ENCODE measurements at regions not wholly inside any gene's neighbourhood (a gene's known extent, or its start where the extent isn't known, plus 50 kb on each side); places are given as distances from the start of the nearest gene placed in this dataset.

GRCh38 chr2:120442541-120442922 lies 96.6 kb downstream of the INHBB start:
- Histone ChIP-seq H3K36me3 (ENCODE audit: control insufficient read depth in 2 of 2, insufficient read depth in 2 of 2, low read length in 1 of 2) (no peaks in the 10 kb centered on the region), H3K27ac (ENCODE audit: low read depth in 1 of 2, low read length in 1 of 2) (no peak overlapping the region), H3K9me3 (ENCODE audit: control insufficient read depth in 2 of 2, insufficient read depth in 1 of 2, low read length in 1 of 2) (peaks cover 0 to 5% of the 10 kb centered on the region in 2 donors), H3K27me3 (ENCODE audit: control insufficient read depth in 2 of 2, insufficient read depth in 1 of 2, low read length in 1 of 2) (peaks cover 26 to 75% of the 10 kb centered on the region in 2 donors), H3K4me3 (ENCODE audit: low read length in 2 of 2) (peak overlapping the region in 1 of 2 donors; percentile 3), H3K4me1 (ENCODE audit: control insufficient read depth in 2 of 2, insufficient read depth in 2 of 2, low read length in 2 of 2) (peaks cover 0 to 14% of the 10 kb centered on the region in 2 donors)
- 5% methylated on average over 16 of the region's 16 CpGs for WGBS
- no peak for DNase-seq (ENCODE audit: low read depth in 6 of 9, low spot score in 9 of 9)

GRCh38 chr2:120442923-120443571 lies 97.1 kb downstream of the INHBB start:
- WGBS, result 14% methylated on average over 50 of the region's 50 CpGs
- H3K36me3 ChIP-seq (ENCODE audit: control insufficient read depth in 2 of 2, insufficient read depth in 2 of 2, low read length in 1 of 2), result no peaks in the 10 kb centered on the region
- H3K4me1 ChIP-seq (ENCODE audit: control insufficient read depth in 2 of 2, insufficient read depth in 2 of 2, low read length in 2 of 2), result peaks cover 0 to 14% of the 10 kb centered on the region in 2 donors
- peaks cover 0 to 5% of the 10 kb centered on the region in 2 donors for H3K9me3 ChIP-seq (ENCODE audit: control insufficient read depth in 2 of 2, insufficient read depth in 1 of 2, low read length in 1 of 2)
- H3K4me3 ChIP-seq (ENCODE audit: low read length in 2 of 2), result peak overlapping the region in 1 of 2 donors; percentile 3
- peak in 3 of 9 donors; percentile 6 to 34 (median 8) for DNase-seq (ENCODE audit: low read depth in 6 of 9, low spot score in 9 of 9)
- H3K27ac ChIP-seq (ENCODE audit: low read depth in 1 of 2, low read length in 1 of 2), result no peak overlapping the region
- peaks cover 26 to 73% of the 10 kb centered on the region in 2 donors for H3K27me3 ChIP-seq (ENCODE audit: control insufficient read depth in 2 of 2, insufficient read depth in 1 of 2, low read length in 1 of 2)

GRCh38 chr2:120443946-120444345 lies 98.0 kb downstream of the INHBB start:
- 85% methylated on average over 4 of the region's 4 CpGs for WGBS
- H3K9me3 ChIP-seq (ENCODE audit: control insufficient read depth in 2 of 2, insufficient read depth in 1 of 2, low read length in 1 of 2), result peaks cover 0 to 5% of the 10 kb centered on the region in 2 donors
- peaks cover 26 to 66% of the 10 kb centered on the region in 2 donors for H3K27me3 ChIP-seq (ENCODE audit: control insufficient read depth in 2 of 2, insufficient read depth in 1 of 2, low read length in 1 of 2)
- no peak for DNase-seq (ENCODE audit: low read depth in 6 of 9, low spot score in 9 of 9)
- H3K4me3 ChIP-seq (ENCODE audit: low read length in 2 of 2), result no peak overlapping the region
- H3K36me3 ChIP-seq (ENCODE audit: control insufficient read depth in 2 of 2, insufficient read depth in 2 of 2, low read length in 1 of 2), result no peaks in the 10 kb centered on the region
- peaks cover 0 to 14% of the 10 kb centered on the region in 2 donors for H3K4me1 ChIP-seq (ENCODE audit: control insufficient read depth in 2 of 2, insufficient read depth in 2 of 2, low read length in 2 of 2)
- no peak overlapping the region for H3K27ac ChIP-seq (ENCODE audit: low read depth in 1 of 2, low read length in 1 of 2)

GRCh38 chr2:120444691-120445240 lies 98.8 kb downstream of the INHBB start:
- Histone ChIP-seq H3K27ac (ENCODE audit: low read depth in 1 of 2, low read length in 1 of 2) (no peak overlapping the region), H3K36me3 (ENCODE audit: control insufficient read depth in 2 of 2, insufficient read depth in 2 of 2, low read length in 1 of 2) (no peaks in the 10 kb centered on the region), H3K4me1 (ENCODE audit: control insufficient read depth in 2 of 2, insufficient read depth in 2 of 2, low read length in 2 of 2) (peaks cover 0 to 14% of the 10 kb centered on the region in 2 donors), H3K27me3 (ENCODE audit: control insufficient read depth in 2 of 2, insufficient read depth in 1 of 2, low read length in 1 of 2) (peaks cover 26 to 61% of the 10 kb centered on the region in 2 donors), H3K9me3 (ENCODE audit: control insufficient read depth in 2 of 2, insufficient read depth in 1 of 2, low read length in 1 of 2) (peaks cover 0 to 5% of the 10 kb centered on the region in 2 donors), H3K4me3 (ENCODE audit: low read length in 2 of 2) (no peak overlapping the region)
- DNase-seq (ENCODE audit: low read depth in 6 of 9, low spot score in 9 of 9), result no peak
- 96% methylated on average over 9 of the region's 9 CpGs for WGBS

GRCh38 chr2:120445449-120446143 lies 99.7 kb downstream of the INHBB start:
- peaks cover 0 to 5% of the 10 kb centered on the region in 2 donors for H3K9me3 ChIP-seq (ENCODE audit: control insufficient read depth in 2 of 2, insufficient read depth in 1 of 2, low read length in 1 of 2)
- peaks cover 24 to 53% of the 10 kb centered on the region in 2 donors for H3K27me3 ChIP-seq (ENCODE audit: control insufficient read depth in 2 of 2, insufficient read depth in 1 of 2, low read length in 1 of 2)
- WGBS, result 94% methylated on average over 7 of the region's 7 CpGs
- no peak overlapping the region for H3K4me3 ChIP-seq (ENCODE audit: low read length in 2 of 2)
- no peak for DNase-seq (ENCODE audit: low read depth in 6 of 9, low spot score in 9 of 9)
- H3K36me3 ChIP-seq (ENCODE audit: control insufficient read depth in 2 of 2, insufficient read depth in 2 of 2, low read length in 1 of 2), result no peaks in the 10 kb centered on the region
- no peak overlapping the region for H3K27ac ChIP-seq (ENCODE audit: low read depth in 1 of 2, low read length in 1 of 2)
- H3K4me1 ChIP-seq (ENCODE audit: control insufficient read depth in 2 of 2, insufficient read depth in 2 of 2, low read length in 2 of 2), result peaks cover 0 to 14% of the 10 kb centered on the region in 2 donors

- 94% methylated on average over 14 of the region's 14 CpGs for WGBS
Measured at GRCh38 chr2:120446236-120447126, 100.5 kb downstream of the INHBB start.

GRCh38 chr2:120447127-120447785 lies 101.3 kb downstream of the INHBB start:
- Histone ChIP-seq H3K4me1 (ENCODE audit: control insufficient read depth in 2 of 2, insufficient read depth in 2 of 2, low read length in 2 of 2) (peaks cover 0 to 9% of the 10 kb centered on the region in 2 donors), H3K27ac (ENCODE audit: low read depth in 1 of 2, low read length in 1 of 2) (no peak overlapping the region), H3K4me3 (ENCODE audit: low read length in 2 of 2) (no peak overlapping the region), H3K9me3 (ENCODE audit: control insufficient read depth in 2 of 2, insufficient read depth in 1 of 2, low read length in 1 of 2) (peaks cover 0 to 5% of the 10 kb centered on the region in 2 donors), H3K27me3 (ENCODE audit: control insufficient read depth in 2 of 2, insufficient read depth in 1 of 2, low read length in 1 of 2) (peaks cover 15 to 36% of the 10 kb centered on the region in 2 donors), H3K36me3 (ENCODE audit: control insufficient read depth in 2 of 2, insufficient read depth in 2 of 2, low read length in 1 of 2) (no peaks in the 10 kb centered on the region)
- WGBS, result 96% methylated on average over 8 of the region's 8 CpGs
- no peak for DNase-seq (ENCODE audit: low read depth in 6 of 9, low spot score in 9 of 9)

More at GRCh38 chr2:120446236-120447126, 100.5 kb downstream of the INHBB start:
- no peak for DNase-seq (ENCODE audit: low read depth in 6 of 9, low spot score in 9 of 9)
- Histone ChIP-seq H3K4me1 (ENCODE audit: control insufficient read depth in 2 of 2, insufficient read depth in 2 of 2, low read length in 2 of 2) (peaks cover 0 to 14% of the 10 kb centered on the region in 2 donors), H3K9me3 (ENCODE audit: control insufficient read depth in 2 of 2, insufficient read depth in 1 of 2, low read length in 1 of 2) (peaks cover 0 to 5% of the 10 kb centered on the region in 2 donors), H3K27me3 (ENCODE audit: control insufficient read depth in 2 of 2, insufficient read depth in 1 of 2, low read length in 1 of 2) (peaks cover 18 to 44% of the 10 kb centered on the region in 2 donors), H3K27ac (ENCODE audit: low read depth in 1 of 2, low read length in 1 of 2) (no peak overlapping the region), H3K4me3 (ENCODE audit: low read length in 2 of 2) (no peak overlapping the region), H3K36me3 (ENCODE audit: control insufficient read depth in 2 of 2, insufficient read depth in 2 of 2, low read length in 1 of 2) (no peaks in the 10 kb centered on the region)

GRCh38 chr2:120448436-120448835 lies 102.5 kb downstream of the INHBB start:
- H3K36me3 ChIP-seq (ENCODE audit: control insufficient read depth in 2 of 2, insufficient read depth in 2 of 2, low read length in 1 of 2), result no peaks in the 10 kb centered on the region
- peaks cover 4 to 25% of the 10 kb centered on the region in 2 donors for H3K27me3 ChIP-seq (ENCODE audit: control insufficient read depth in 2 of 2, insufficient read depth in 1 of 2, low read length in 1 of 2)
- no peaks in the 10 kb centered on the region for H3K4me1 ChIP-seq (ENCODE audit: control insufficient read depth in 2 of 2, insufficient read depth in 2 of 2, low read length in 2 of 2)
- no peaks in the 10 kb centered on the region for H3K9me3 ChIP-seq (ENCODE audit: control insufficient read depth in 2 of 2, insufficient read depth in 1 of 2, low read length in 1 of 2)
- H3K4me3 ChIP-seq (ENCODE audit: low read length in 2 of 2), result no peak overlapping the region
- no peak for DNase-seq (ENCODE audit: low read depth in 6 of 9, low spot score in 9 of 9)
- H3K27ac ChIP-seq (ENCODE audit: low read depth in 1 of 2, low read length in 1 of 2), result no peak overlapping the region
- 94% methylated on average over 6 of the region's 6 CpGs for WGBS
